ENCODE measurements at regions not wholly inside any gene's neighbourhood (a gene's known extent, or its start where the extent isn't known, plus 50 kb on each side); places are given as distances from the start of the nearest gene placed in this dataset.

DNA sequence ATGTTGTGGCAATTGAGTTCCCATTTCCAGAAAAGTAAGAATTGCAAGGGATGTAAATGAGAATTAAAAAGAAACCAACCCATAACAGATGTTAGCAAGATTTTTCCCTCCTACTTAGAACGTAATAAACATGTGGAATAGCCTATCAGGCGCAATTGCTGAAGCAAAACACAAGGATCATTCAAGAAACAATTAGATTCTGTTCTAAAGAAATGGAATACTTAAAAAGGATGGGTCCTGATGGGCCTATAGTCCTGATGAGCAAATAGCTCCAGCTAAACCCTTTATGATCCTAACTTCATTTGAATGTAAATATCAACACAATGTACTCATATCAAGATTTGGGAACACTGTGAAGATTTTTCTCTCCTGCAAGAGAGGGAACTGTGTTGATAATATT lies 771.0 kb upstream of the CDH7 start:
- CTCF ChIA-PET: no interaction called here

DNA sequence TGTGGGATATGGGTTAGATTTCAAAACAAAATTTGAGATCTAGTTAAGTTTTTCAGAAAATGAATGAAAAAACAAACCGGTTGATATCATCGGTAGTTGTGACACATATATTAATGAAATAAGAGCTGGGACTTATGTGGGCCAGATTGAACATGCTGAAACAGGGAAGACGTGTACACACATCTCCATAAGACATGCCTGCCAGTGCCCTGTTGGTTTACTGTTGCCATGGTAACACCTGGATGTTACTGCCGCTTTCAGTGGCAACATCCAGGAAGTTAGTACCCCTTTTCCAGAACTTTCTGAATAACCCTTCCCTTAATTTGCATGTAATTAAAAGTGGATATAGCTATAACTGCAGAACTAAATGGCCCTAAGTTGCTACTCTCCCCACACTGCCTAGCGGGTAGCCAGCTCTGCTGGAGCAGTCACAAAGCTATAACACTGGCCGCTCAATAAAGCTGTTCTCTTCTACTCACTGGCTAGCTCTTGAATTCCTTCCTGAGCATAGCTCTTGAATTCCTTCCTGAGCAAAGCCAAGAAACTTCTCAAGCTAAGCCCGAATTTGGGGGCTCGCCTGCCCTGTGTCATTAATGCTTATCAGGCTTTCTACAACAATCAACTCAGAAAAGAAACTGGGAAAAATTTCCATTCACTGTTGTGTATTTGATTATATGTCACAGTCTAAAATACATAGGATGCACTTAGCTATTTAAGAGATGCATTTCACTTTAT lies 776.3 kb upstream of the CDH7 start:
- DNase-seq (ENCODE audit: low read depth in 1 of 2, low spot score in 1 of 2) (no peak), ATAC-seq (no peak), FAIRE-seq (no peak)
- H3K27ac ChIP-seq: no peak overlapping the region
- CTCF ChIA-PET: no interaction called here
- no peaks in the 10 kb centered on the region for H3K4me1 ChIP-seq
- no peak overlapping the region for H3K4me3 ChIP-seq
- POLR2A ChIA-PET: no interaction called here
- H3K4me2 ChIP-seq: no peak overlapping the region
- TF ChIP-seq, protein P1, sequence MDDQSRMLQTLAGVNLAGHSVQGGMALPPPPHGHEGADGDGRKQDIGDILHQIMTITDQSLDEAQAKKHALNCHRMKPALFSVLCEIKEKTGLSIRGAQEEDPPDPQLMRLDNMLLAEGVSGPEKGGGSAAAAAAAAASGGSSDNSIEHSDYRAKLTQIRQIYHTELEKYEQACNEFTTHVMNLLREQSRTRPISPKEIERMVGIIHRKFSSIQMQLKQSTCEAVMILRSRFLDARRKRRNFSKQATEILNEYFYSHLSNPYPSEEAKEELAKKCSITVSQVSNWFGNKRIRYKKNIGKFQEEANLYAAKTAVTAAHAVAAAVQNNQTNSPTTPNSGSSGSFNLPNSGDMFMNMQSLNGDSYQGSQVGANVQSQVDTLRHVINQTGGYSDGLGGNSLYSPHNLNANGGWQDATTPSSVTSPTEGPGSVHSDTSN (IDR thresholded peaks at IDR 0.05): no peak
- TF ChIP-seq POLR2A (IDR thresholded peaks at IDR 0.05; ENCODE audit: low read length) (no peak), JUN (IDR thresholded peaks at IDR 0.05) (no peak), CBX8 (IDR thresholded peaks at IDR 0.05) (no peak), HEYL (CRISPR knock-in tag; IDR thresholded peaks at IDR 0.05) (no peak), MAZ (IDR thresholded peaks at IDR 0.05; ENCODE audit: borderline replicate concordance, low read depth, low read length) (no peak), FOXS1 (CRISPR knock-in tag; IDR thresholded peaks at IDR 0.05) (no peak), RAD21 (conservative IDR thresholded peaks at IDR 0.05 in 1 of 2, IDR thresholded peaks at IDR 0.05 in 1 of 2) (no peak), TFCP2L1 (CRISPR knock-in tag; IDR thresholded peaks at IDR 0.05) (no peak), CEBPB (IDR thresholded peaks at IDR 0.05) (no peak), CHD2 (IDR thresholded peaks at IDR 0.05; ENCODE audit: low read length, partially characterized antibody) (no peak), CHD4 (IDR thresholded peaks at IDR 0.05; ENCODE audit: borderline replicate concordance) (no peak), GATA3 (IDR thresholded peaks at IDR 0.05; ENCODE audit: borderline replicate concordance) (no peak), POLR2AphosphoS2 (conservative IDR thresholded peaks at IDR 0.05; ENCODE audit: low read length) (no peak), RNF2 (IDR thresholded peaks at IDR 0.05; ENCODE audit: borderline replicate concordance, low read depth) (no peak), SREBF2 (IDR thresholded peaks at IDR 0.05) (no peak), HOXB13 (CRISPR knock-in tag; IDR thresholded peaks at IDR 0.05; ENCODE audit: low read depth) (no peak), REST (IDR thresholded peaks at IDR 0.05) (no peak), FOSL2 (IDR thresholded peaks at IDR 0.05) (no peak), FOSL2 (CRISPR knock-in tag; IDR thresholded peaks at IDR 0.05) (no peak)
- TF ChIP-seq, protein P2, sequence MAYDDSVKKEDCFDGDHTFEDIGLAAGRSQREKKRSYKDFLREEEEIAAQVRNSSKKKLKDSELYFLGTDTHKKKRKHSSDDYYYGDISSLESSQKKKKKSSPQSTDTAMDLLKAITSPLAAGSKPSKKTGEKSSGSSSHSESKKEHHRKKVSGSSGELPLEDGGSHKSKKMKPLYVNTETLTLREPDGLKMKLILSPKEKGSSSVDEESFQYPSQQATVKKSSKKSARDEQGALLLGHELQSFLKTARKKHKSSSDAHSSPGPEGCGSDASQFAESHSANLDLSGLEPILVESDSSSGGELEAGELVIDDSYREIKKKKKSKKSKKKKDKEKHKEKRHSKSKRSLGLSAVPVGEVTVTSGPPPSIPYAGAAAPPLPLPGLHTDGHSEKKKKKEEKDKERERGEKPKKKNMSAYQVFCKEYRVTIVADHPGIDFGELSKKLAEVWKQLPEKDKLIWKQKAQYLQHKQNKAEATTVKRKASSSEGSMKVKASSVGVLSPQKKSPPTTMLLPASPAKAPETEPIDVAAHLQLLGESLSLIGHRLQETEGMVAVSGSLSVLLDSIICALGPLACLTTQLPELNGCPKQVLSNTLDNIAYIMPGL (CRISPR knock-in tag; IDR thresholded peaks at IDR 0.05; ENCODE audit: borderline replicate concordance): no peak
- no peaks in the 10 kb centered on the region for H3K9me3 ChIP-seq
- 50% methylated on average over 8 of the region's 8 CpGs for WGBS (ENCODE audit: missing lambda C conversion rate)

More for the DNA sequence above, 771.0 kb upstream of the CDH7 start:
- no peak overlapping the region for H3K27ac ChIP-seq
- H3K4me3 ChIP-seq: no peak overlapping the region
- H3K9me3 ChIP-seq: no peaks in the 10 kb centered on the region
- 18% methylated on average over 2 of the region's 2 CpGs for WGBS (ENCODE audit: missing lambda C conversion rate)
- ATAC-seq (no peak), DNase-seq (ENCODE audit: low read depth in 1 of 2, low spot score in 1 of 2) (no peak), FAIRE-seq (no peak)
- POLR2A ChIA-PET: no interaction called here
- H3K4me1 ChIP-seq: no peaks in the 10 kb centered on the region
- H3K4me2 ChIP-seq: no peak overlapping the region
- no peak for TF ChIP-seq MAX (IDR thresholded peaks at IDR 0.05)
- TF ChIP-seq ZFP36 (IDR thresholded peaks at IDR 0.05; ENCODE audit: borderline replicate concordance, partially characterized antibody): no peak
- no peak for TF ChIP-seq JUN (IDR thresholded peaks at IDR 0.05)
- TF ChIP-seq, protein P3, sequence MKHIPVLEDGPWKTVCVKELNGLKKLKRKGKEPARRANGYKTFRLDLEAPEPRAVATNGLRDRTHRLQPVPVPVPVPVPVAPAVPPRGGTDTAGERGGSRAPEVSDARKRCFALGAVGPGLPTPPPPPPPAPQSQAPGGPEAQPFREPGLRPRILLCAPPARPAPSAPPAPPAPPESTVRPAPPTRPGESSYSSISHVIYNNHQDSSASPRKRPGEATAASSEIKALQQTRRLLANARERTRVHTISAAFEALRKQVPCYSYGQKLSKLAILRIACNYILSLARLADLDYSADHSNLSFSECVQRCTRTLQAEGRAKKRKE (CRISPR knock-in tag; IDR thresholded peaks at IDR 0.05; ENCODE audit: low read depth): no peak
